AG10803 (cell line): ENCODE measurements at regions not wholly inside any gene's neighbourhood (a gene's known extent, or its start where the extent isn't known, plus 50 kb on each side); places are given as distances from the start of the nearest gene placed in this dataset.
"Not testable (repeated sequence)": the region's sequence is repeated elsewhere in the genome, so short reads cannot be mapped to it uniquely, and the experiment has no call there.

Experiments
- DNase-seq: peaks from one replicate; pipeline ENCODE4 v3.0.0; 2010; ENCODE audit warnings: low read depth
- H3K4me3 ChIP-seq: 2 replicates; pipeline ENCODE4 v1.5.1; 2011; ENCODE audit warnings: mild to moderate bottlenecking, low read length, control low read depth
- TF ChIP-seq, protein P1 (sequence below): conservative IDR thresholded peaks from 2 replicates; pipeline ENCODE4 v1.5.1; 2011; ENCODE audit warnings: mild to moderate bottlenecking, low read length, control low read depth, inconsistent platforms

DNA sequence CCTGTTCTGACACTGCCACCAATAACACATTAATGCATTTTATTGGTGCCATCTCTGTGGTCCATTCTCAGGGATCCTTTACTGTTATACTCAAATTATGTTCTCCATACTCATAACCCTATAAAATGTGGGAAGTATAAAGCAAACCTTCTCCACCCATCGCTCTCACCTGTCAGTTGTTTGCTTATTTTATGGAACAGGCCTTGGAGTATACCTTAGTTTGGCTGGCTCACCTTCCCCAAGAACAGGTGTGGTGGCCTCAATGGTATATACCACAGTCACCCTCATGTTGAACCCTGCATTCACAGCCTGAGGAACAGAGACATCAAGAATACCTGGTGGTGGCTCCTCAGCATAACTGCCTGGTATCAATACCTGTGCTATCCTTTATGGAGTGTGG, 308.4 kb upstream of the STXBP6 start:
- DNase-seq, result no peak
- H3K4me3 ChIP-seq, result no peak overlapping the region
- TF ChIP-seq, protein P1, sequence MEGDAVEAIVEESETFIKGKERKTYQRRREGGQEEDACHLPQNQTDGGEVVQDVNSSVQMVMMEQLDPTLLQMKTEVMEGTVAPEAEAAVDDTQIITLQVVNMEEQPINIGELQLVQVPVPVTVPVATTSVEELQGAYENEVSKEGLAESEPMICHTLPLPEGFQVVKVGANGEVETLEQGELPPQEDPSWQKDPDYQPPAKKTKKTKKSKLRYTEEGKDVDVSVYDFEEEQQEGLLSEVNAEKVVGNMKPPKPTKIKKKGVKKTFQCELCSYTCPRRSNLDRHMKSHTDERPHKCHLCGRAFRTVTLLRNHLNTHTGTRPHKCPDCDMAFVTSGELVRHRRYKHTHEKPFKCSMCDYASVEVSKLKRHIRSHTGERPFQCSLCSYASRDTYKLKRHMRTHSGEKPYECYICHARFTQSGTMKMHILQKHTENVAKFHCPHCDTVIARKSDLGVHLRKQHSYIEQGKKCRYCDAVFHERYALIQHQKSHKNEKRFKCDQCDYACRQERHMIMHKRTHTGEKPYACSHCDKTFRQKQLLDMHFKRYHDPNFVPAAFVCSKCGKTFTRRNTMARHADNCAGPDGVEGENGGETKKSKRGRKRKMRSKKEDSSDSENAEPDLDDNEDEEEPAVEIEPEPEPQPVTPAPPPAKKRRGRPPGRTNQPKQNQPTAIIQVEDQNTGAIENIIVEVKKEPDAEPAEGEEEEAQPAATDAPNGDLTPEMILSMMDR, result no peak

DNA sequence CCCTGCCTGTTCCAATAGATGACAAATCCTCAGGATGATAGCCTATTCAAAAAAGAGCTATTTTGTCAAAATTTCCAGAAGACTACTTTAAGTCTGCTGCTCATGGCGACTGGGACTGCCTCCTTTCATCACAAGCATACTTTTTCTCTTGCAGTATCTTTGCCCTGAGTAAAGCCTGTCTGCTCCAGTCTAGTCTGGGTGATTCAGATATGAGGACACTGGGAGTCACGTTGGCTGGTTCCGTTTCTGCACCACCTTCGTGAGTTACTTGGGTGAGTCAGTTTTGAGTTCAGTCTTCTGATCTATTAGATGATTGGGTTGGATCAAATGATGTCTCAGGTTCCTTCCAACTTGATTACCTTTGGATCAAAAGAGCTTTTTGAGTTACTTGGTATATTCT, 301.3 kb upstream of the STXBP6 start:
- H3K4me3 ChIP-seq, result no peak overlapping the region
- DNase-seq, result no peak
- TF ChIP-seq, protein P1, result no peak

DNA sequence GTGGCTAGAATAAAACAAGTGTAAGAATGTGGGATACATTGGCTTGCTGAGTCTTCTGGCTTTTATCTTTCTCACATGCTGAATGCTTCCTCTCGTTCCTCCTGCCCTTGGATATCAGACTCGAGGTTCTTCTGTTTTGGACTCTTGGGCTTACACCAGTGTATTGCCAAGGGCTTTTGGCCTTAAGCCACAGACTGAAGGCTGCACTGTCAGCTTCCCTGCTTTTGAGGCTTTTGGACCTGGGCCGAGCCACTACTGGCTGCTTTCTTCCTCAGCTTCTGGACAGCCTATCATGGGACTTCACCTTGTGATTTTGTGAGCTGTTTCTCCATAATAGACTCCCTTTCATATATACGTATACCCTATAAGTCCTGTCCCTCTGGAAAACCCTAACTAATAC, 300.9 kb upstream of the STXBP6 start:
- no peak overlapping the region for H3K4me3 ChIP-seq
- TF ChIP-seq, protein P1, result no peak
- no peak for DNase-seq

DNA sequence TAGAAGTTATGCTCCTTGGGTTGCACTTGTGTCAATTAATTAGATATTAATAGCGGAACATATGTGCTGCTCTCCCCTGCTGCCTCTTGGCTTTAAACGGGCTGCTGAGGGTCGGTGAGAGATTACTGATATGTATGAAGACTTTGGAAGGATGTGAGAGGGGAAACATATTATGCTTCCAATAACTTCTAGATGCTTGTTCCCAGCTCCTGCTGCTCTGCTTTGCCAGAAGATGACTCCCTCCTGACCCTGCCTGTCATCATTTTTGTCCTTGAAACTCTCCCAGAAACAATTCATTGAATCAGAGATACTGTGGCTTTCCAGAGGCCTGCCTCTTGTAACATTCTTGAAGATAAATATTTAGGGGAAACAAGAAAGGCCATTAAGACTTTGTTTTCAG, 300.1 kb upstream of the STXBP6 start:
- no peak for DNase-seq
- H3K4me3 ChIP-seq, result no peak overlapping the region
- TF ChIP-seq, protein P1, result no peak

DNA sequence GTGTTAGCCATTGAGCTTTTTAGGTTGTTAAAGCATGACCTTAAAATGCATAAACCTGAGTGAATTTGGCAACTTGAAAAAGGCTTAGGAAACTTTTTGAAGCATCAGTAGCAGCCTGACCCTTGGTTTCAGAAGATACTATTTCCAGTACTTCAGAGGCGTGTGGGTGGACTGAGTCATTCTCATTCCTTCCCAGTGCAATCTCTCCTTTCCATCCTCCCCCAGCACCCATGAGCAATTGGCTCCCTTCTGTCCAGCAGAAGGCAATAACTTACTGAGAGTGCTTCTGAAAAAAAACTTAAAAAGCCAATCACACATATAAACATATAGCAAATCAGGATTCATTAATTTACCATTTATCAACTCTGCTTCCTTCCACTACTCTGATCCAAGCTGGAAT, 299.3 kb upstream of the STXBP6 start:
- DNase-seq, result no peak
- no peak overlapping the region for H3K4me3 ChIP-seq
- TF ChIP-seq, protein P1, result no peak

DNA sequence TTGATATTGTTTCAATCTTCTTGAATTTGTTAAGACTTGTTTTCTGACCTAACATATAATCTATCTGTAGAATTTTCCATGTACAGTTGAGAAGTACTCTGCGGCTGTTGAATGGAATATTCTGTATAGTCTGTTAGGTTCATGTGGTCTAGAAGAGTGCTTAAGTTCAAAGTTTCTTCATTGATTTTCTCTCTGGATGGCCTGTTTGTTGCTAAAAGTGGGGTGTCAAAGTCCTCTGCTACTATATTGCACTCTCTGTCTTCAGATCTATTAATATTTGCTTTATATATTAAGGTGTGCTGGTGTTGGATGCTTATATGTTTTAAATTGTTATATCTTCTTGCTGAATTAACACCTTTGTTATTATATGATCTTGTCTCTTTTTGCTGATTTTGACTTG, 290.9 kb upstream of the STXBP6 start:
- no peak overlapping the region for H3K4me3 ChIP-seq
- TF ChIP-seq, protein P1, result no peak
- no peak for DNase-seq

DNA sequence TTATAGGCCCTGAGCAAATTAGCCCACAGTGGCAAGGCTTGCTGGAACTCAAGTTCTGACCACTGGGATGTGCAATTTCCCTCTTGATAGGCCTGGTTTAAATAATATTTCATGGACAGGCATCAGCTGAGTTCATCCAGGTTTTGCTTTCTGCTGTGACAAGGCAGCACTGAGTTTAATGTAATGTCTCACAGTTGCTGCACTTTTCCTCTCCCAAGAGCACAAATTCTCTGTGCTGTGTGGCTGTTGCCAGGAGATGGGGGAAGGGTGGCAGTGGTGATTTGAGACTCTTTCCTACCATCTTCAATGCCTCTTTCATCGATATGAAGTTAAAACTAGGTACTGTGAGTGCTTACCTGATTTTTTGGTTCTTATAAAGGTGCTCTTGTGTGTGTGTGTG, 272.8 kb upstream of the STXBP6 start:
- TF ChIP-seq, protein P1, result no peak
- no peak for DNase-seq
- H3K4me3 ChIP-seq, result no peak overlapping the region

DNA sequence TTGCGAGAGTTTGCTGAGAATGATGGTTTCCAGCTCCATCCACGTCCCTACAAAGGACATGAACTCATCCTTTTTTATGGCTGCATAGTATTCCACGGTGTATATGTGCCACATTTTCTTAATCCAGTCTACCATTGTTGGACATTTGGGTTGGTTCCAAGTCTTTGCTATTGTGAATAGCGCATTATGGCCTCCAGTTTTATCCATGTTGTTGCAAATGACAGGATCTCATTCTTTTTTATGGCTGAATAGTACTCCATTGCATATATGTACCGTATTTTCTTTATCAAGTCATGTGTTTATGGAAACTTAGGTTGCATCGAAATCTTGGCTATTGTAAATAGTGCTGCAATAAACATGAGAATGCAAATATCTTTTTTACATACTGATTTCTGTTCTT, 266.1 kb upstream of the STXBP6 start:
- H3K4me3 ChIP-seq, DNase-seq: not testable (repeated sequence)
